Fibroblast of the aortic adventitia (primary cell): ENCODE measurements at regions not wholly inside any gene's neighbourhood (a gene's known extent, or its start where the extent isn't known, plus 50 kb on each side); places are given as distances from the start of the nearest gene placed in this dataset.

ENCODE experiments used
- DNase-seq: peaks from one replicate; pipeline ENCODE4 v3.0.0-alpha.2; 2010; ENCODE audit warnings: low read depth
- H3K4me3 ChIP-seq: 2 replicates; pipeline ENCODE4 v1.5.1; 2011; ENCODE audit warnings: low read depth, mild to moderate bottlenecking, control low read depth, low read length, moderate library complexity
- TF ChIP-seq, protein P1 (sequence below): IDR thresholded peaks from 2 replicates; pipeline ENCODE4 v1.5.1; 2011; ENCODE audit warnings: mild to moderate bottlenecking, low read length, control low read depth, inconsistent platforms; ENCODE audit not compliant: insufficient read depth

DNA sequence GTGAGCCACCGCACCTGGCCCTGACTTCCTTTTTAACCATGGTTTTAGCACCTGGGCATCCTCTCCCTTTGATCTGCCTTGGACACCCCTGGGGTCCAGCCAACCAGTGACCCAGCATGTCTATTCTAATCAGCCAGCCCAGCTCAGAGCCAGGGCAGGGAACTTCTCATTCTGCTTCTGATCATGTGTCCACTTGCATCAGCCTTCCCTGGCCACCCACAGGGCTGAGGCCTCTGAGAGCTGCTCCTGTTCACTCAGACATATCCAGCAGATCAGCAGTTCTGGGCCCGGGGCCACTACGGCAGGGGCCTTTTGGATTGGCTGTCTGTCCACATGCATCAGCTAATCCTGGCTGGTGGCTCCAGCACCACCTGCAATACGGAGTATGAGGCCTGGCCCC is 117.9 kb upstream of the MAP1LC3B2 start:
- no peak overlapping the region for H3K4me3 ChIP-seq
- DNase-seq, result peak; percentile 29
- TF ChIP-seq, protein P1, sequence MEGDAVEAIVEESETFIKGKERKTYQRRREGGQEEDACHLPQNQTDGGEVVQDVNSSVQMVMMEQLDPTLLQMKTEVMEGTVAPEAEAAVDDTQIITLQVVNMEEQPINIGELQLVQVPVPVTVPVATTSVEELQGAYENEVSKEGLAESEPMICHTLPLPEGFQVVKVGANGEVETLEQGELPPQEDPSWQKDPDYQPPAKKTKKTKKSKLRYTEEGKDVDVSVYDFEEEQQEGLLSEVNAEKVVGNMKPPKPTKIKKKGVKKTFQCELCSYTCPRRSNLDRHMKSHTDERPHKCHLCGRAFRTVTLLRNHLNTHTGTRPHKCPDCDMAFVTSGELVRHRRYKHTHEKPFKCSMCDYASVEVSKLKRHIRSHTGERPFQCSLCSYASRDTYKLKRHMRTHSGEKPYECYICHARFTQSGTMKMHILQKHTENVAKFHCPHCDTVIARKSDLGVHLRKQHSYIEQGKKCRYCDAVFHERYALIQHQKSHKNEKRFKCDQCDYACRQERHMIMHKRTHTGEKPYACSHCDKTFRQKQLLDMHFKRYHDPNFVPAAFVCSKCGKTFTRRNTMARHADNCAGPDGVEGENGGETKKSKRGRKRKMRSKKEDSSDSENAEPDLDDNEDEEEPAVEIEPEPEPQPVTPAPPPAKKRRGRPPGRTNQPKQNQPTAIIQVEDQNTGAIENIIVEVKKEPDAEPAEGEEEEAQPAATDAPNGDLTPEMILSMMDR, result no peak

DNA sequence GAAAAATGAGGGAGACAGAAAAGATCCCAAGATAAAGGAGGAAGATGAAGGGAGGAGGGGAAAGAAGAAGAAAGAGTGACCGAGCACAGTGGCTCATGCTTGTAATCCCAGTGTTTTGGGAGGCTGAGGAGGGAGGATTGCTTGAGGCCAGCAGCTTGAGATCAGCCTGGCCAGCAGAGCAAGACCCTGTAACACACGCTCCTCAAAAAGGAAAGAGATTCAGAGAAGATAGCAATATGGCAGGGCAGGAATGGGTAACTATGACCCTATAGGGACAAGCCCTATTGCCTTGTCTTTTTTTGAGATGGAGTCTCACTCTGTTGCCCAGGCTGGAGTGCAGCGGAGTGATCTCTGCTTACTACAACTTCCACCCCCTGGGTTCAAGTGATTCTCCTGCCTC is 116.9 kb upstream of the MAP1LC3B2 start:
- no peak for DNase-seq
- TF ChIP-seq, protein P1, result no peak
- H3K4me3 ChIP-seq, result no peak overlapping the region

DNA sequence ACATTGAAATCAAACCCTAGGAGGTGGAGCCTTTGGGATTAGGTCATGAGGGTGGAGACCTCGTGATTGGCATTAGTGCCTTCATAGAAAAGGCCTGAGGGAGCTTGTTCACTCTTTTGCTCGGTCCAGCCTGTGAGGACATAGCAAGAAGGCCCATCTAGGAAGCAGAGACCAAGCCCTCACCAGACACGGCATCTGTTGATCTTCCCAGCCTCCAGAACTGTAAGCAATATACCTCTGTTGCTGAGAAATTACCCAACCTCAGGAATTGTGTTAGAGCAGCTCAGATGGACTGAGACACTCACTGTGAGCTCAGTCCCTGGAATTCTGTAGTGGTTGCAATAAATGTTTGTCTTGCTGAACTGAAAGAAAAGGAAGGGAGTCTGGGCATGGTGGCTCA is 116.2 kb upstream of the MAP1LC3B2 start:
- peak; percentile 14 for DNase-seq
- no peak overlapping the region for H3K4me3 ChIP-seq
- TF ChIP-seq, protein P1, result no peak

DNA sequence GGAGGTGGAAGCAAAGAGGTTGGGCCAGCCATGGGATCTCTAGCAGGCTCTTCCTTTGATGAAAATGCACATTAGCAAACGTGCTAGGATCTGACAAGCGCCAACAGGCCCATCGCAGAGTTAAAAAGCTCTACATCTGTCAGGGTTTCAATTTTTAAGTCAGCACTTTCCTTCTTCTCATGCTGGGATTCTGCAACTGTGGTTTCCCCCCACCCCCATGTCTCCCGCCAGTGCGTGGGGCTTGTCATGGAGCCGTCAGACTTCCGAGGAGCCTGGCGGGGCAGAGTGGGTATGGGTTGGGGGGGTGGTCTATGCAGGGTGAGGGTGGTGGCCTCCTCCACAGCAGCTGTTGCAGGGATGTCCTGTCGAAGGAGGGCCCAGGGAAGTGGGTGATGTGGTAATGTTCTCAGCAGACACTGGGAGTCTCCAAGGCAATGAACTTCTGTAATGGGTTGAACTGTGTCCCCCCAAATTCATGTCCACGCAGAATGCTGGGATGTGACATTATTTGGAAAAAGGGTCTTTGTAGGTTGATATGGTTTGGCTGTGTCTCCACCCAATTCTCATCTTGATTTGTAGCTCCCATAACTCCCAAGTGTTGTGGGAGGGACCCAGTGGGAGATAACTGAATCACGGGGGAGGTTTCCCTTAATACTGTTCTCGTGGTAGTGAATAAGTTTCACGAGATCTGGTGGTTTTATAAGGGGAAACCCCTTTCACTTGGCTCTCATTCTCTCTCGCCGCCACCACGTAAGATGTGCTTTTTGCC is 115.2 kb upstream of the MAP1LC3B2 start:
- no peak for DNase-seq
- no peak overlapping the region for H3K4me3 ChIP-seq
- TF ChIP-seq, protein P1, result no peak

DNA sequence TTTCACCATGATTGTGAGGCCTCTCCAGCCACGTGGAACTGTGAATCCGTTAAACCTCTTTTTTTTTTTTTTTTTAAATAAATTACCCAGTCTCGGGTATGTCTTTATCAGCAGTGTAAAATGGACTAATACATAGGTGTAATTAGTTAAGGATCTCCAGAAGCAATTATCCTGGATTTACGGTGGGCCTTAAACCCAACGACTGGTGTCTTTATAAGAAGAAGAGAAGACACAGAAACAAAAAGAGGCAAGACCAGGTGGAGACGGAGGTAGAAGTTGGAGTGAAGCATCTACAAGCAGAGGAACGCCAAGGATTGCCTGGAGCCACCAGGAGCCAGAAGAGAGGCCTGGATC is 114.6 kb upstream of the MAP1LC3B2 start:
- no peak overlapping the region for H3K4me3 ChIP-seq
- no peak for DNase-seq
- TF ChIP-seq, protein P1, result no peak

DNA sequence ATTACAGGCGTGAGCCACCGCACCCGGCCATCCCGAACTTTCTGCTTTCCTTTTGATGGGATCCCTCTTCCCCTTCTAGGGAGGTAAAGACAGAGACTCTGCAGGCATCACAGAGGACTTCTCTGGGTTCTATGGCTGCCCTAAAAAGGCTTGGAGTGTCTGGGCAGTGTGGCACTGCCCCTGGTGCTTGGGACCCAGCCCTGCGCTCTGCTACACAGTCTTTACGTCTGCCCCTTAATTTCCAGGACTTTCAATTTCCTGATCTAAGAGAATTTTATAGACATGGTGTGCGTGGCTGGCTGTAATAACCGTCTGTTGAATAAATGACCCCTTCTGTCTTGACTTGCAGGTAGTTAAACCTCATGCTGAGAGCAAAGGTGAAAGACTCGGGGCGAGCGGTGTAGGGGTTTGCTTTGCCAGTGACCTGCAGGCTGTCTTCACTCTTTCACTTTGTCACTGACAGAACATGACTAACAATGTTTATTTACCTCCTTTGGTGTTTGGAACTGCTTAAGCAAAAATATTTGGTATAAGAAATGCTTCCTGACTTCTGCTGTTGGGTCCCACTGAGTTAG is 110.9 kb upstream of the MAP1LC3B2 start:
- TF ChIP-seq, protein P1, result no peak
- no peak for DNase-seq
- H3K4me3 ChIP-seq, result no peak overlapping the region
